ENCODE measurements at regions not wholly inside any gene's neighbourhood (a gene's known extent, or its start where the extent isn't known, plus 50 kb on each side); places are given as distances from the start of the nearest gene placed in this dataset.
"Not testable (repeated sequence)": the region's sequence is repeated elsewhere in the genome, so short reads cannot be mapped to it uniquely, and the experiment has no call there.

DNA sequence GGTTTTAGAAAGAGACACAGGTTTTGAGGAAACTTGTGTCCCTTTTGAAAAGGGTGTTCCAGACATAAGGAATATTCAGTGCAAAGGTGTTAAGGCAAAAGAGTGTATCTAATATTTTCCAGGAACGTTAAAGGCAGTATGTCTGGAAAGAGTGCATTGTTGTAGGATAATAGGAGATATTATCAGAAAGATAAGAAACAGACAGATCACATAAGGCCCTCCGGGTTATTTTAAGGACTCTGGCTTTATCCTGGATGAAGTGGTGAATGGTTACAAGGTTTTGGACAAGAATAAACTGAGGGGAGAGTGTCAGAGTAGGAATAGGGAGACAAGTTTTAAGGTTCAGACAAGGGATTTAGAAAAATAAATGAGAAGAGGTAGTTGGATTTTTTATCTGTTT lies 493.7 kb upstream of the GRM7 start:
- DNase-seq = no peak

DNA sequence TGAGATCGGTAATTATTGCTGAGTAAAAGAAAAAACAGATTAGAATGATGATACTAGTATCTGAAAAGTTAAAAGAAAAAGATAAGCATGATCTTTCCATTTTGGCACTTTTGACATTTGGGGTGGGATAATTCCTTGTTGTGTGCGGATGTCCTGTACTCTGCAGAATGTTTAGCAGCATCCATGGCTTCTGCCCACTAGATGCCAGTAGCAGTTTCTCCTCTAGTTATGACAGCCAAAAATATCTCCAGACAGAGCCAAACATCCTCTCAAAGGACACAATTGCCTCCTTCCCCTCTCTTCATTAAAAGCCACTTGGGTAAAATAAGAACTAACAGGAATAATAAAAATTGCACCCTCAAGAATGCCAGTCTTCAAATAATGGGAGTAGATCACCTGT lies 468.8 kb upstream of the GRM7 start:
- no peak for DNase-seq

DNA sequence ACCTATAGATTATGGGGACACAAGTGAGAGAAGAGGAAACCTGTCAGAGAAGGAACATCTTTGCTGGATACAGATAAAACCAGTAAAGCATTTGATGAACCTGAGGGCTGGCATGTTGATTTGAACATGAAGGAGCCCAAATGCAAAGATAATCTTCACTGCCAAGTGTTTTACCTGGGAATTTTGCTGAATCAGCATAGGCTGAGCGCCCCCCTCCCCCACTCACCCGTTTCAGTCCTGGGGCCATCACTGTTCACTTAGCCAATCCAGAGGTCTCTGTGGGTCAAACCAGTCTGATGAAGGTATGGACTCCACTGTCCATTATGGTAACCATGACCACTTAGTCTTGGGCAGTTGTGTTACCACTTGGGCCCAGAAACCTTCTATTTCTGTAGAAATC lies 466.0 kb upstream of the GRM7 start:
- no peak for DNase-seq

DNA sequence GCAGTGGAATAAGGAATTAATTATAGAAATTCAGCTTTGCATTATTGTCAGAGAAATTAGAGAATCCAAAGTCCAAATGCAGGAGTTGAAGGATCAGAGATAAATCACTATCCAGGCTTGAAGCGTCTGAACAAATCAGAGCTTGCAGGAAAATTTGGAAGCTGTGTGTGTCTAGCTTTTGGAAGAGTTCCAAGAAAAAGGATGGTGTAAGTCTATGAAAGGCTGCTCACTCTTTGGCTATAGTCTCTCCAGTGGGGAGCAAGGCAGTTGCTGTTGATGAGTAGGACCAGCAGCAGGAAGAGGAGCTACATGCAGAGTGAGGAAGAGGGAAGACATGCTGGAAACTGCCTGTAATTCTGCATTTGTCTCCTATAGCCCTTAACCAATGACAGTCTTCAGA lies 464.3 kb upstream of the GRM7 start:
- DNase-seq = no peak

DNA sequence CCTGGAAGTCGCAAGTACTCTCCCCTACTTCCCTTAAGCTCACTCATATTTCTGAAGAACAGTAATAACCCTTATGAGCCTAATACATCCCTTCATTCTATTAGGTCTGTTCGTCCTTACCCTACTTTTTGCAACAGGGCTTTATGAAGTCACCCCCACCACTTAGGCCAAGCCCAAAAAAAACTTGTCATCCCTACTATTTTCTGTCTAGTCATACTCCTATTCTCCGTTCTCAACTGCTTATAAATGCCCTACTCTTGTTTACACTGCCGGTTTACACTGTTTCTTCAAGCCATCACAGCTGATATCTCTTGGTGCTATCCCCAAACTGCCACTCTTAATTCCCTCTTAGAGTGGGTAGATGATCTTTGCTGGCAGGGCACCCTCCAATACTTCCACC lies 458.2 kb upstream of the GRM7 start:
- not testable (repeated sequence) for DNase-seq

DNA sequence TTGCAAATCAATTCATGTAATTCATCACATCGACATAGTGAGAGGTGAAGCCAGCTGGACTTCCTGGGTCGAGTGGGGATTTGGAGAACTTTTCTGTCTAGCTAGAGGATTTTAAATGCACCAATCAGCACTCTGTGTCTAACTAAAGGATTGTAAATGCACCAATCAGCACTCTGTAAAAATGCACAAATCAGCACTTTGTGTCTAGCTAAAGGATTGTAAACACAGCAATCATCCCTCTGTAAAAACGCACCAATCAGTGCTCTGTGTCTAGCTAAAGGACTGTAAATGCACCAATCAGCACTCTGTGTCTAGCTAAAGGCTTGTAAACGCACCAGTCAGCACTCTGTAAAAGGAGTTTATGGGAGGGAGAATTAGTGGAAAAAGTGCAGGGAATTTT lies 454.0 kb upstream of the GRM7 start:
- not testable (repeated sequence) for DNase-seq

DNA sequence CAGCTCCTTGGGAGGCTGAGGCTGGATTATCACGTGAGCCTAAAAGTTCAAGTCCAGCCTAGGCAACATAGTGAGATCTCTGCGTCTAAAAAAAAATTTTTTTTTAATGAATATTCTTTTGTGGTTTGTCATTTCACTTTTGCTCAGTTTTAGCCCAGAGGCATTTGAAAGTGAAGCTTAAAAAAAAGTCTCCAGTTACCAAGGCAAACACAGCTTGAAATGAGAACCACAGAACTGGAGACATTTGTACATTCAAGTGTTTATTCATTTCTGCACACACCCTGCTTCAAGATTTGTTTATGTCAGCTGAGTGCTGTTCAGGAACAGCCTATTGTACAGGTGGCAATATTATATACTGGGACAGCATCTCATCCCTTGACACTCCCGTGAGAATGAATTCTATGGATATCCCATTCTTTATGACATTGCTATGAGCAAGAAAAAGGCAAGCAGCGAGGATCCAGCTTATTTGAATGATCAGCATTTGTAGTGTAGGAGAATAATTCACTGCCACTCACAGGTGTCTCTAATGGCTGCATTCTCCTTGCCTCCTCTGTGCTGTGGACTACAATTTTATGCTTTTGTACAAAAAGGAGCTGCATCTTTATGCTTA lies 444.8 kb upstream of the GRM7 start:
- no peak for DNase-seq

DNA sequence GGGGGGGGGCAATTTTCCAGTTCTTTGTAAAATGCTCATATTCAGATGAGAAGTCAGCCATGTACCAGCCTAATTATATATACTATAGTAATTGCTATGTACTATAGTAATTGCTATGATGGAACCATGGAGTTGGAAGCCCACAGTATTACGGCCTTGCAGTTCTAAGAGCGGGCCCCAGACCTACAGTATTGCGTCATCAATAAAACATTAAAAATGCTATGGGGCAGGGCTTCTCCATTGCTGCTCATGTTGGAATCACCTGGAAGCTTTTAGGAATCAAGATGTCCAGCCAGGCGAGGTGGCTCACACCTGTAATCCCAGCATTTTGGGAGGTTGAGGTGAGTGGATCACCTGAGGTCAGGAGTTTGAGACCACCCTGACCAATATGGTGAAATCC lies 443.7 kb upstream of the GRM7 start:
- DNase-seq = no peak

DNA sequence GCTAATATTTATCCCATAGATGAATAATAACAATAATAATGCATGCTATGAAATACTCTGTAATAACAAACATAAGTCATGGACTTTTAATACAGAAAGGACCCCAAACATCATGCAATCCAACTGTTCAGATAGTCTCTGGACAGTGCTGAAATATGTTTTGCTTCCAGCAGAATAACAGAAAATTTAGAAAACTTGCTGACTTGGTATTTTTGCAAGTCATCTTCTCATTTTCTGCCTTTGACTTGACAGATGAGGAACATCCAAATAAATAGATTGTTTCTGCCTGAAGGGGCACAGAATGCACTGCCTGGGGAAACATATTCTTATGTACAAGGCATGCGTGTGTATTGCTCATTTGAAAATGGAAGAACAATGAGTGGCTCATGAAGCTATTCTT lies 442.4 kb upstream of the GRM7 start:
- DNase-seq = no peak

DNA sequence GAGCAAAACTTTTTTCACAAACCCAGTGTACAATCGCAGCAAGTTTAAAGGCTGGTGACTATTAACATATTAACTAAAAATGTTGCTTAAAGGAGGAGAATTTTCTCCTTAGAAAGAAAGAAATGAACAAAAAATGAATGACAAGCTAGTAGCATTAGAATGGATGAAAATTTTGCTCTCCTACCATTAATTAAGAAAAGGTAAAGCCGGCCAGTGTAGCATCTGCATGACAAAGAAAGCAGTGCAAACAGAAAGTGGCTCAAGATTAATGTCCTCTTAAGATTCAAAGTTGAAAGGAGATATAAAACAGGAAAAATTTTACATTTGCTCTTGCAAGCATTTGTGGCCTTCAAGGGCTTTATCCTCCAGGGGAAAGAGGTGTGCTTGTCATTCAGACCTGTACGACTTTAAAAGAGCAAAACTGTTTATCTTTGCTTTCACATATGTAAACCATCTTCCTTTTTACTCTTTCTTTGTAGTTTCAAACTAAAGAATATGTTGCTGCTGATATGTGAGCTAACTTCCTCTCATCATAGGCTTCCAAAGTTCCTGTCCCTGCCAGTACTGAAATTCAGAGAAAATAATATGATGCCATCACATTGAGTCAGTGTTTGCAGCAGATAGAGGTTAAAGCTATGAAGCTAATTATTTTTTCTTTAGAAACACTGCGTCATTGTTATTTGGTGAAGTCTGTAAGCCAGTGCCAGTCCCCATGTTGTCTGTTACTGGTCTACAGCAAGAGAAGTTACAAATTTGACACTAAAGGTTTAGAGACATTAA lies 439.1 kb upstream of the GRM7 start:
- DNase-seq = no peak

DNA sequence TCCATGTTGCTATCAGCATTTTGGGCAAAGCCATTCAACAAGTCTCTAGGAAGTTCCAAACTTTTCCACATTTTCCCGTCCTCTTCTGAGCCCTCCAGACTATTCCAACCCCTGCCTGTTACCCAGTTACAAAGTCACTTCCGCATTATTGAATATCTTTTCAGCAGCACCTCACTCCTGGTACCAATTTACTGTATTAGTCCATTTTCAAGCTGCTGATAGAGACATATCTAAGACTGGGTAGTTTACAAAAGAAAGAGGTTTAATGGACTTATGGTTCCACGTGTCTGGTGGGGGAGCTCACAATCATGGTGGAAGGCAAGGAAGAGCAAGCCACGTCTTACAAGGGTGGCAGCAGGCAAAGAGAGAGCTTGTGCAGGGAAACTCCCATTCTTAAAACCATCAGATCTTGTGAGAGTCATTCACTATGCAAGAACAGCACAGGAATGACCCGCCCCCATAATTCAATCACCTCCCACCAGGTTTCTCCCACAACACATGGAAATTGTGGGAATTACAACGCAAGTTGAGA lies 435.6 kb upstream of the GRM7 start:
- no peak for DNase-seq

DNA sequence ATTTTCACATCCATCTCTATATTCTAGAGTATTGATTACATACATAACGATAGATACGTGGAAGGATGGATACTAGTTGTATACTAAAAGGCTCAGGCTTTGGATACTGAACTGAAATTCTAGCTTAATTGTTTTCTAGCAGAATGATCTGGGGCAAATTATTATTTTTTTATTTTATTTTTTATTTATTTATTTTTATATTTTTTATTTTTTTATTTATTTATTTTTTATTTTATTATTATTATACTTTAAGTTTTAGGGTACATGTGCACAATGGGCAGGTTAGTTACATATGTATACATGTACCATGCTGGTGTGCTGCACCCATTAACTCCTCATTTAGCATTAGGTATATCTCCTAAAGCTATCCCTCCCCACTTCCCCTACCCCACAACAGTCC lies 432.6 kb upstream of the GRM7 start:
- not testable (repeated sequence) for DNase-seq

DNA sequence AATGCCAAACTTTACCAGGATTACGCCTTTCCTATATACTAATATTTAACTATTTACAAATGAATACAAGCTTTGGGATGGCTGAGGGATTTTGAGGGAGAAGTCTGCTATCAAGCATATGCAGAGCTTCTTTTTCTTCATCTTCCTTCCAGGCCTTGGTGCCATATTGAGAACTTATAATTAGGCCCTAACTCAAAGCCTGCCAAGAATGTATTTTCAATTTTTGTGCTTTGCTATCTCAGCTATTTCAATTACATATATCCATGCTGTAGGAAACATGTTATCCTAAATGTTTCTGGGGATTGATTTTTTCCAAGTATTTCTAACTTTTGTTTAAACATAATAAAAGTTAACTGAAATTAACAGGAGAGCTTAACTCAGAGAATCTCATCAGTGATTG lies 425.0 kb upstream of the GRM7 start:
- DNase-seq = no peak

DNA sequence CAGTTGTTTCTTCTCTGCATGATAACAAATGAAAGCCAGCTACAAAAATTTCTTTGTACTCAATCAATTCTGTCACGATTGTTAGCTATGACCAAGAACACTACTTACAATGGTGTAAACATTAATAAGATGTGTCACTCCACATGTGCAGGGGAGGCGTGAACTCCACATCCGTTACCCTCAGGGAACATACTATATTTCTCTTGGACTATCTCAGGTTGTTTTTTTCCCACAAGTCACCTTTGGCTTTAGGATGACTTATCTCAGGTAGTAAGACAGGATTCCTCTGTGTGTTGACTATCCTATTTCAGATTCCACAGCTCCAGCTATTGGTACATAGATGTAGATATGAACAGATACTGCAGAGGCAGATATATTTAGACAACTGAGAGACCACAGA lies 423.3 kb upstream of the GRM7 start:
- DNase-seq = no peak

DNA sequence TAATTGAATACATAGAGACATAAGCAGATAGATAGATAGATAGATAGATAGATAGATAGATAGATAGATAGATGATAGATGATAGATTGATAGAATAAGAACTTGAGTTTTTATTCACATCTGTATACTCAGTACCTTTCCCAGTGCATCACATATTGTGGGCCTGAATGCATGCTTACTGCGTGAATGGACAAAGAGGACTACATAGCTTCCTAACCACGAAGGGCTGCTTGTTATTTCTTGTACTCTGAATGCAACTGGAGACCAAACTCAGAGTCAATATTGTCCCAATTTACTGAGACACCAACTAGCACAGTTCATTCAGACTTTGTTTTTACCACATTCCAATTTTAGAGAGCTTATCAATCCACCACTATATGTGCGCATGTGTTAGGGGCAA lies 422.9 kb upstream of the GRM7 start:
- DNase-seq = no peak

DNA sequence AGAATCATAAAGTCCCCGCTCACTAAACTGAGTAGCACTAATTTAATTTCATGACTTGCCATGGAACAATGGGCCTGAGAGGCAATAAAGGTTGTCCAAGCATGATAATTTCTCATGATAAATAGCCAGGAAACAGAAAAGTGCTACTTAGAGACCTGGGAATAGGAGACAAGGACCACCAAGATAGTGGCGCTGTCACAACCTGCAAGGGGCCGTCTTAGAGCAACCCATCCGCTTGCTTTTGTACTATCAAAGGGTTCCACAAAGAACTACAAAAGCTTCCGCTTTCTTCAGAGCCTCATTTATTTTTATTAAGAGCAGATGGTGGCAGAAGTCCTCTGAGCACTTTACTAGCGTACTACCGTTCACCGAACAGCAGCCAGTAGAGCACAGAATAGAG lies 421.7 kb upstream of the GRM7 start:
- DNase-seq = no peak

DNA sequence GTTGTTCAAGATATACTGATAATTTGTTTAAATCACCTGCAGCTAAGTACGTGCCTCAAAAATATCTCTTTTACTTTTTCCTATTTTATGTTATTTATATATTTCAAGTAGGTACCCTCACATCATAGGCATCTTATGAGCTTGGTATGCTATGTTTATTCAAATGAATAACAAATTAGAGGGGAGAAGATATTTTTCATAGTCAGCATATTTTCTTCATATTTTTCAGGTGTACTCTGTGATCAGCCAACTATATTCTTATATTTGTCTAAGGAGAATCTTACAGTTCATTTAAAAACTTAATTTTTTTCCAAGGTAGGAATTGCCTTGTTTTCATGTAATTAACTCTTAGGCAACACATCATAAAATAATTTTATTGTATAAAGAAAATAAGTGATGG lies 421.1 kb upstream of the GRM7 start:
- DNase-seq = no peak

DNA sequence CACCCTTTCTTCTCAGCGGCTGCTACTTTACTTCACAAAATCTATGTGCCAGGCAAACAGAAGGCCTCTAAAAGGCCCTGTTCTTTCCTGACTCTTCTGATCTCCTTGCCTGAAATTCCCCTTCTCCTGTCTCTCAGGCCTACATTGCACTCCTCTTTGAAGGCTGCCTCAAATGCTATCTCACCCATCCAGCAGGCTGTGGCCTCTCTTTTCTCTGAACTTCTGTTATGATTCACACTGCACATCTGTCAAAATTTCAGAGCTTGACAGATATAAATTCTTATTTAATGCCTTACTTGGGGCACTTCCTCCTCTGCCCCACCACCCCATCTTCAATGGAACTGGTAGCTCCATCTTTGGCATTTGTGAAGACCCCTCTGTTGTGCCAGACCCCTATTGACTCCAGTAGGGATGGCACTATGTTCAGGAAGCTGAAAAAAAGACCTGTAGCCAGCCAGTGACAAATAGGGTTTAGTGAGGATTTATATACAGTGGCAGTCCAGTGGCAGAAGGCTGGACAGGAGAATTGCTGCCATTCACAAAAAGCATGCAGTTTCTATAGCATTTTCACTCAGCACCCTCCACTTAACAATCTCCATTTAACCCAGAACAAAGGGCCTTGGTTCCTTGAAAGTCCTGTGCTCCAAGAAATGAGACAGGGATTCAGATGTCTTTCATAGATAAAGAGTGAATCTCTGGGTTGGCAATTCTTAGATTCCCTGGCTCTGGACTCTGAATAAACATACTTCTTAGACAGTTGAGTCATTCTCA lies 415.8 kb upstream of the GRM7 start:
- no peak for DNase-seq

DNA sequence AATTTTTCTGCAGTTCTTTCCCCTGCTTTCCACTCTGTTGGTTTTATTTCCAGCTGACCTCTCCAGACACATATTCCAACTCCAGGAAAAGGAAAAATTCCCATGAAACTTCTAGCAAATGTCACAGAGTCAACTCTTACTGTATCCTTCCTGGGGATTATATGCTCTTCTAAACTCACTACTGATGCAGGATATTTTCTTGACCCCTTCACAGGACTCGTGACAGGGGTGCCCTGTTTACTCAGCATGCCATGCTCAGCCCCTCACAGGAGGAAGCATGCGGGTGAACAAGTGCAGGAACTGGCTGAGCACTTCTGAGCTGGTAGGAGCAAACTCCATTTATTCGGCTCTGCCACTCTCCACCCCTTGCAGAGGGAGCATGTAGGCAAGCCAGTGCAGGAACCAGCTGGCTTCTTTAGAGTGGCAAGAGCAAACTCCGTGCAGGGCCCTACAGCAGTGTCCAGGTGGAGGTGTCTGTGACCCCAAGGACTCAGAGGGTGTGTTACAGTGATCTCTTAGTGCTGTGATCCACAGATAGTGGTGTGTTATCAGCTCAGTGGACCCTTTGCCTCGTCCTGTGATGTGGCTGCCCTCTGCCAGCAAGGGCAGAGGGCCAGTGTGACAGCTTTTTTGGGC lies 413.6 kb upstream of the GRM7 start:
- DNase-seq = no peak

DNA sequence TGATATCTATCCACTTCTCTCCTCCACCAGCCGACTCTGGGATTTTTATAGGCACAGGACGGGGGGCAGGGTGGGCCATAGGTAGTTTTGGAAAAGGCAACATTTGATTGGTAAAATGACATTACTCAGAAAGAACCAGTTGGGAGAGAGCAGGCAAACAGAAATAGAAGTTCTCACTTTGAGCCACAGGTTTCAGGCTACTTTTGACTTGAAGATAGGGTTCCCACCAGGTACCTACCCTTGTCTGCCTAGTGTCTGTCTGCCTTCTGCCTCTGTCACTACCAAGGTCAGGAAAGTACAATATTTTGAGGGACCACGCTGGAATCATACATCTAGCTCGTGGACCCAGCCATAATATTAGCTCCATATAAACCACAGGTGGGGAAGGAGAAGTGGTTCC lies 412.9 kb upstream of the GRM7 start:
- no peak for DNase-seq

DNA sequence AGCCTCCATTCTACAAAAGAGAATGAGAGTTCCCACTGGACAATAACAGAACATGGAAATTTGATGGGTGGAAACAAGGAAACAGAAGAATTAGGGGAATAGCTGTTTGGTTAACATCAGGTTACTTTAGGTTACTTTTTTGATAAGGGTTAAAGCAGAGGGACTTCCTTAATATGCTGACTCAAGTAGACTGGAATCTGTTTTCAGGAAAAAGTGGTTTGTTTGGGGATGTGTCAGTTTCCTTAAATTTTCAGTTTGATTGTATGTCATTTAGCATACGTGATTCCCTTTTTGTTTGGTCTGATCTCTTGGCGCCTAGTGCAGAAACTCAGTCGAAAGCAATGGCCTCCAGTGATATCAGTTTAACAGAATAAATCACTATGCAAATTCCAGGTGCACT lies 411.8 kb upstream of the GRM7 start:
- no peak for DNase-seq

DNA sequence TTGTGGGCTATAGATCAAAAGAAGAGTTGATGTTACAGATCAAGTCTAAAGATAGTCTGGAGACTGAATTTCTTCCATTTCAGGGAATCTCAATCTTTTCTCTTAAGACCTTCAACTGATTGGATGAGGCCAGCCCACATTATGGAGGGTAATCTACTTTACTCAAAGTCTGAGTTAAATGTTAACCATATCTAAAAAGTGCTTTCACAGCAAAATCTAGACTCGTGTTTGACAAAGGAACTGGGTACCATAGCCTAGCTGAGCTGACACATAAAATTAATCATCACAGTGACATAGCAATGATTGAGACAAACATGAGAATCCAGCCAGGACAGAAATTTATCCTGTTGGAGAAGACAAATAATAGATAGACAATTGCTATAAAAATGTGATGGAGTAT lies 407.9 kb upstream of the GRM7 start:
- no peak for DNase-seq

DNA sequence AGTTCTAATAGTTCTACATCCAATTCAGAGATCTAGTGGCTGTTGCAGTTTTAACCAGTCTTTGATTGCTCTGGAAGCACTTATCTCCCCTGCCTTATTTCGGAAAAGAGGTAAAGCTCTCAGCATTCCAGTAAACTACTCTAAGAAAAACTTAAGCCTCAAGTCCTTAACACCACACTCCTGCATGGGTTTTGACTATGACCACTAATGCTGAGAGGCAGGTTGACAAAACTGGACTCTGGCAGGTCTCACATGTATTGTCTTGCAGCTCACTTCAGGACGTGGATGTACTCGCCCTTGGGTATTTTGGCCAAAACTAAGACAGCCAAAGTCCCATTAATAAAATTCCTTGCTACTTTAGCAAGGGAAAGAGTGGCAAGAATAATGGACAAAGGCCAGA lies 405.9 kb upstream of the GRM7 start:
- DNase-seq = no peak

DNA sequence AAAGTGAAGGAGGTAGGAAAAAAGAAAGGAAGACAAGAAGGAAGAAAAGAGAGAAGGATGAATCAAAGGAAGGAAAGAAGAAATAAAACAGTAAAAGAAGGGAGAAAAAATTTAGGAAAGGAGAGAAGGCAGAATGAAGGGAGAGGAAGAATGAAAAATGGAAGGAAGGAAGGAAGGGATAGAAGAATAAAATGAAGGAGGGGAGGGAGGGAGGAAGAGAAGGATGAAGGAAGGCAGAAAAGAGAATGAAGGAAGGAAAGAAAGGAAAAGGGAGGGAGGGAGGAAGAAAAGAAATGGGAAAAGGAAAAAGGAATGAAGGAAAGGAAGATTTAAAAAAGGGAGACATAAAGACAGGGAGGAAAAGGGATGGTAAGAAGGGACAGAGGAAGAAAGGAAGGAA lies 393.7 kb upstream of the GRM7 start:
- DNase-seq = no peak
